GM21576 (cell line): ENCODE measurements at regions not wholly inside any gene's neighbourhood (a gene's known extent, or its start where the extent isn't known, plus 50 kb on each side); places are given as distances from the start of the nearest gene placed in this dataset.

ENCODE experiments used
- ATAC-seq: cut with Tn5 transposase; IDR thresholded peaks from one replicate; pipeline ENCODE4 v1.9.1; 2021; ENCODE audit warnings: mild to moderate bottlenecking, moderate library complexity; ENCODE audit not compliant: unreplicated experiment

GRCh38 chr4:89373394-89373793 is 65.8 kb upstream of the GPRIN3 start:
- ATAC-seq: no peak

DNA sequence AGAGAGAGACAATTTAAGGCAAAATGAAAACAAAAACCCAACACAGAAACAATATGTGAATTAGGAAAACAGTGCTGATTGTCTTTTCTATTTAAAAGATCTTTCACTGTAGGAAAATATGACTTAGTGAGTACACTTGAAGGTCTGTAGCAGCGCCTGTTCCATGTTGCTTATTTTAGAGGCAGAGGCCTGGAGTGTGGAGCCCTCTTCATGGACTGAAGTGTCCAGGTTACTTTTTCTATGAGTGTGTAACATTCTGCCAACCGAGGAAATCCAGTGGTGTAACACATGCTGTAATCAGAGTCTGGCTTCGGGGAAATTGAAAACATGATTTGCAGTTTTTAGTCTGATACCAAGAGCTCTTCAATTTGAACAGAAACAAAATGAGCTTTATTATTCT is 64.0 kb upstream of the GPRIN3 start:
- no peak for ATAC-seq

DNA sequence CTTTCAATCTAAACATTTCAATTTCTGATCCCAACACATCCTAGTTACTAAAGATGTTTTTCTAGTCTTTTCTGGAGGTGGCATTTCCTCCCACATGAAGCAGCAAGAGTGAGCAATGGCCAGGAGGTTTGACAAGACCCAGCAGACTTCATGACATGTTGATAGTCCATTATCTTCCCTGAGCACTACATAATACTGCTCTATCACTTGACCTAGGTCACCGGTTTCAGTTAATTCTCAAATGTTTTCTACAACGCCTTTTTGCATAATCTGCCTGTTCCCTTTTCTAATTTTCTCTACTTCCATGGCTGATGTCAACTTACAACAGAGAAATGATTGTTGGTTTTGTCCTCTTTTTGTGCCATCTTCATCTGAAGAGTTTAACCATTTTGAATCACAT is 62.0 kb upstream of the GPRIN3 start:
- no peak for ATAC-seq

DNA sequence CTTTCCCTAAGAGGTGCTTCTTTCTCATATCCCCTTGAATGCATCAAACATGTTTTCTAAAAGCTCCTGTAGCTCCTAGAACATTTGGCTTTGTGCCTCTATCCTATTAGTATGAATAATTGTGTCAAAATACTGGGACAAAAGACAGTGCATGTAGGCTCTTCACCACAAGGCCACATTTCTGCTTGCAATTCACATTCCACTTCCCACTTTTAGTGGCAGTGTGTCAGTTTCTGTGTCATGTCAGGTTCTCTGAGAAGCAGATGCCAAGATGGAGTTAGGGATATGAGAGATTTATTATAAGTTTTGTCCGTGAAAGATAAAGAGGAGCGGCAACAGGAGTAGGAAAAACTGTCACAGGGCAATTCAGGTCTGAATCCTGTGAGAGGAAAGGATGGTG is 61.3 kb upstream of the GPRIN3 start:
- no peak for ATAC-seq

DNA sequence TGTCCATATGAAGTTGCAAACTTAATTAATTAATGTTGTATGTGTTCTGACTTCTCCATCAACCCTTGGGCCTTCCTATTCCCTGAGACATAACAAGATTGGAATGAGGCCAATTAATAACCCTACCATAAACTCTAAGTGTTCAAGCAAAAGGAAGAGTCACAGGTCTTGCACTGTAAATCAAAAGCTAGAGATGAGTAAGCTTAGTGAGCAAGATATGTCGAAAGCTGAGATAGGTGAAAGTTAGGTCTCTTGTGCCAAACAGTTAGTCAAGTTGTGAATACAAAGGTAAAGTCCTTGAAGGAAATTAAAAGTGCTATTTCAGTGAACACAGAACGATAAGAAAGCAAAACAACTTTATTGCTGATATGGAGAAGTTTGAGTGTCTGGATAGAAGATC is 58.2 kb upstream of the GPRIN3 start:
- ATAC-seq: no peak

DNA sequence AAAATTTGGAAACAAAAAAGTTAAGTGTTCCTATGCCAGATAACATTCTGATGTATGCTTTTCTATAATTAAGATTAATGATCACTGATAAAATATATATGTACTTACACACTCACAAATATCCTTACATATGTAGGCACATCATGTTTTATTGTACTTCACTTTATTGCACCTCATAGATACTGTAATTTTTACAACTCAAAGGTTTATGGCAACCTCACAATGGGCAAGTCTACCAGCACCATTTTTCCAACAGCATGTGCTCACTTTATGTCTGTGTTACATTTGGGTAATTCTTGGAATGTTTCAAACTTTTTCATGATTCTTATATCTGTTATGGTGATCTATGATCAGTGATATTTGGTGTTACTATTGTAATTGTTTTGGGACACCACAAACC is 57.8 kb upstream of the GPRIN3 start:
- no peak for ATAC-seq

DNA sequence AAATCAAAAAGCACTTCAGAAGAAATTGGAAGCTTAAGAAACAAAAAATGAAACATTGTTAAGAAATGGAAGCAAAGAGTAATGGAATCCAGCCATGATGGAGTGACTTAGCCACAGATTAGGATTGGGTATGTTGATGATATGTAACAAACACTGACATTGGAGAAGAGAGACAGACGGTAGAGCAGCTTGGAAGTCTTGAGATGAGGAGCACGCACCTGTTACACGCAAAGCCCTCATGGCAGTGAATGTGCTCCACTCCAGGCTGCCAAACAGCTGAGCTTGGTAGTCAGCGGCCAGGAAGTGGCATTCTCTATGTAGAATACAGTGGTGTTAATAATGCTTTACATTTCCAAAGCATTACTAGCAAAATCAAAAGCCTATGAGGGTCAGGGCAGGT is 56.9 kb upstream of the GPRIN3 start:
- ATAC-seq: no peak

DNA sequence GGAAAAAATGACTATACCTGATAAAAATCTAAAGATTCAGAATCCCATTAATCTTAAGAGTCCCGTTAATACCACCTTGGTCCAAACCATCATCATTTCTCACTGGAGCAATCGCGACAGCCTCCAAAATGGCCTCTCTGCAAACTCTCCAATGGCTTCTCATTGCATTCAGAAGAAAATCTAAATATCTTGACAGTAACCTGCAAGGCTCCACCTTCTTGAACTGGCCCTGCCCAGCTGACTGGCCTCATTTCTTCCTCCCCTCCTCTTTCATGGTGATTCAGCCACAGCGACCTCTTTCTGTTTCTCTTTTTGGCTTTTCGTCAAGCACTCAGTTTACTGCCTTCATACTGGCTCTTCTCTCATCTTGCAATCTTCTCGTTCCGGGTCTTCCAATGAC is 56.2 kb upstream of the GPRIN3 start:
- no peak for ATAC-seq

DNA sequence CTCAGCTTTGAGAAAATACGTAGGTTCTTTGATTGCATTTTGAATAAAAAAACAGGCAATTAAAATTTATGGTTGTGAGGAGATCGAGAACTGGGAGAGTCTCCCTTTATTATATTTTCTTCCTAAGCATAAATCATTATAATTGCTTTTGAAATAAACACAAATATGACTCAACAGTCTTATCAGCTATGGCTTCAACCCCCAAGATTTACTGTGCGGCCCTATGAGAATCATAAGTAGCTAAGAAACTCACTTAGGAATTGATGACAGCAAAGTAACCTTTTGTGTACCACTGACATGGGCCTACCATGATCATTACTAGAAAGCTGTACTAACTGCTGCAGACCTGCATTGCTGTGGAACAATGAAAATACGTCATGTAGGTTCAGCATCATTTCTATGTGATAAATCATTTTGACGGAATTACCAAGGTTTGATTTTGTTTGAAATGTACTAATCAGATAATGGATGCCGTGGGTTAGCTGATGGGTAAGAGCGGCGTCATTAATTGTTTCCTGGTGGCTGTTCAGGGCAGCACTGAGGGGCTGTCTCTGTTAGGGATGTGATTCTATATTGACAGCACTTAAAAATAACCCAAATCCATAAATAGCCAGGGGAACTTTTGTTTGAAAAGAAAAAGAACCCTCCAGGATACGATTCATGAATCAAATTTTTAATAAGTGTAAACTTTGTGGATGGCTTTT is 51.5 kb upstream of the GPRIN3 start:
- ATAC-seq: no peak

DNA sequence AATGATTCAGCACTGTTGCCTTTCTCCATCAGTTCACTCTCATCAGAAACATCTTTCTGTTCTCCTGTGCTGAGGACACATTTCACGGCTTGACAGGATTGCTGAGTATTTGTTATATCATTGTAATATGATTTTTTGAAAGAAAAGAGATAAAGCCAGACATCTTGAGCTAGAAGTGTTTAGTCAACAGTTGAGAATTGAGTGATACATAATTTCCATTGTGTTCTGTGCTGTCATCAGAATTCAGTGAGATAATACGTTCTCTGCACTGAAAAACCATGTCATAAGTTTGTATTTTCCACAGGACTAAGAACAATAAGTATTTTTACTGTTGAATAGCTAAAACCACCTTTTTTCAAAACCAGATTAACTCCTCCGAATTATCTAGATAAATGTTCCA is 50.2 kb upstream of the GPRIN3 start:
- no peak for ATAC-seq
